H1 (cell line): ENCODE measurements at regions not wholly inside any gene's neighbourhood (a gene's known extent, or its start where the extent isn't known, plus 50 kb on each side); places are given as distances from the start of the nearest gene placed in this dataset.

Source experiments
- CTCF ChIA-PET: fragments of 300-600 bp; sonication (Branson Sonifier 250); formaldehyde crosslinking; loops from one replicate; lab custom pipeline; 2021; ENCODE audit not compliant: partially characterized antibody; lab: Charles Lee
- POLR2A ChIA-PET: fragments of 300-600 bp; sonication (Branson Sonifier 250); formaldehyde crosslinking; loops from one replicate; lab custom pipeline; 2021; ENCODE audit warnings: inconsistent platforms; ENCODE audit not compliant: partially characterized antibody; lab: Charles Lee
- DNase-seq, 2 experiments: peaks; one replicate each; pipeline versions ENCODE4 v3.0.0 to v3.0.0-alpha.2; 2010 to 2022; ENCODE audit warnings: low spot score in 2 of 2, low read depth in 1 of 2, mixed read lengths in 1 of 2
- FAIRE-seq: peaks from 2 replicates; lab custom pipeline; 2011; peaks lifted over from hg19 to GRCh38; lab: Jason Lieb, UNC
- H2AFZ ChIP-seq: 2 replicates; pipeline ENCODE4 v1.8.1; 2012; ENCODE audit warnings: low read length, inconsistent platforms
- H2AK5ac ChIP-seq: 2 replicates; pipeline ENCODE4 v1.6.1; 2013; ENCODE audit warnings: low read depth, low read length
- H2BK120ac ChIP-seq: replicated peaks from 2 replicates; pipeline ENCODE3; 2013; ENCODE audit warnings: low read depth, low read length, inconsistent platforms
- H2BK12ac ChIP-seq: 2 replicates; pipeline ENCODE4 v1.6.1; 2013; ENCODE audit warnings: low read depth, low read length
- H2BK15ac ChIP-seq: 2 replicates; pipeline ENCODE4 v1.6.1; 2013; ENCODE audit warnings: low read length
- H2BK20ac ChIP-seq: 2 replicates; pipeline ENCODE4 v1.6.1; 2013; ENCODE audit warnings: low read length
- H2BK5ac ChIP-seq: 2 replicates; pipeline ENCODE4 v1.6.1; 2013; ENCODE audit warnings: low read depth, low read length
- H3K14ac ChIP-seq: 2 replicates; pipeline ENCODE4 v1.6.1; 2013; ENCODE audit warnings: inconsistent platforms; ENCODE audit not compliant: insufficient read length
- H3K18ac ChIP-seq: 2 replicates; pipeline ENCODE4 v1.6.1; 2013; ENCODE audit warnings: low read length; ENCODE audit errors: extremely low read depth
- H3K23ac ChIP-seq: 2 replicates; pipeline ENCODE4 v1.6.1; 2013; ENCODE audit warnings: inconsistent platforms; ENCODE audit not compliant: insufficient read length
- H3K23me2 ChIP-seq: 2 replicates; pipeline ENCODE4 v1.6.1; 2013; ENCODE audit warnings: low read depth, low read length
- H3K27ac ChIP-seq: 2 replicates; pipeline ENCODE4 v1.6.1; 2011; ENCODE audit warnings: low read depth, low read length, inconsistent platforms
- H3K27me3 ChIP-seq, 4 experiments: replicated peaks in 1 of 4; 1 replicate in 1 of 4; 2 replicates in 3 of 4; pipeline versions ENCODE4 v1.6.1 to v1.8.1; 2011 to 2013; ENCODE audit warnings: low read length in 3 of 4, mild to moderate bottlenecking in 3 of 4, inconsistent platforms in 2 of 4, mixed read lengths in 2 of 4, moderate library complexity in 1 of 4; ENCODE audit not compliant: control insufficient read depth in 3 of 4, insufficient read depth in 3 of 4; ENCODE audit errors: extremely low read depth in 1 of 4
- H3K36me3 ChIP-seq, 4 experiments: 2 replicates each; pipeline versions ENCODE4 v1.6.1 to v1.8.1; 2011 to 2013; ENCODE audit warnings: mild to moderate bottlenecking in 4 of 4, low read length in 3 of 4, moderate library complexity in 2 of 4, control low read depth in 1 of 4, inconsistent platforms in 1 of 4; ENCODE audit not compliant: insufficient read depth in 4 of 4, control insufficient read depth in 2 of 4
- H3K4ac ChIP-seq: replicated peaks from 2 replicates; pipeline ENCODE3; 2013; ENCODE audit warnings: low read length, low read depth, mixed read lengths, inconsistent platforms; ENCODE audit not compliant: insufficient read length
- H3K4me1 ChIP-seq, 4 experiments: replicated peaks in 1 of 4; 1 replicate in 1 of 4; 2 replicates in 3 of 4; pipeline versions ENCODE4 v1.6.1 to v1.8.1; 2011 to 2013; ENCODE audit warnings: low read length in 3 of 4, inconsistent platforms in 2 of 4, mixed read lengths in 1 of 4; ENCODE audit not compliant: insufficient read depth in 4 of 4, control insufficient read depth in 3 of 4
- H3K4me2 ChIP-seq, 2 experiments: 2 replicates each; pipeline versions ENCODE4 v1.6.1 to v1.8.1; 2011 to 2013; ENCODE audit warnings: low read depth in 2 of 2, low read length in 2 of 2, control low read depth in 1 of 2, inconsistent platforms in 1 of 2, mild to moderate bottlenecking in 1 of 2; ENCODE audit not compliant: insufficient read depth in 1 of 2
- H3K4me3 ChIP-seq, 4 experiments: fragments of 200-600, 300-600 bp in 1 of 4; sonication (generic), shearing (Covaris generic), sonication (Bioruptor Twin) in 1 of 4; 2 replicates each; pipeline versions ENCODE4 v1.5.1 to v1.8.1; 2011 to 2016; ENCODE audit warnings: low read length in 4 of 4, low read depth in 3 of 4, control low read depth in 2 of 4, inconsistent platforms in 2 of 4, mild to moderate bottlenecking in 2 of 4, mixed read lengths in 1 of 4, moderate library complexity in 1 of 4; ENCODE audit not compliant: insufficient read depth in 2 of 4; ENCODE audit errors: extremely low read depth in 1 of 4
- H3K56ac ChIP-seq: replicated peaks from 2 replicates; pipeline ENCODE3; 2013; ENCODE audit warnings: low read depth, mild to moderate bottlenecking, mixed read lengths, low read length, inconsistent platforms; ENCODE audit not compliant: insufficient read length
- H3K79me1 ChIP-seq: 2 replicates; pipeline ENCODE4 v1.6.1; 2013; ENCODE audit warnings: low read depth, low read length, control low read depth
- H3K79me2 ChIP-seq, 2 experiments: 2 replicates each; pipeline versions ENCODE4 v1.6.1 to v1.8.1; 2012 to 2013; ENCODE audit warnings: low read length in 2 of 2, mild to moderate bottlenecking in 2 of 2, inconsistent platforms in 1 of 2; ENCODE audit not compliant: insufficient read depth in 2 of 2, control insufficient read depth in 1 of 2
- H3K9ac ChIP-seq, 4 experiments: replicated peaks in 1 of 4; 1 replicate in 1 of 4; 2 replicates in 3 of 4; pipeline versions ENCODE4 v1.6.1 to v1.8.1; 2011 to 2013; ENCODE audit warnings: low read depth in 3 of 4, low read length in 3 of 4, control low read depth in 2 of 4, mild to moderate bottlenecking in 2 of 4, moderate library complexity in 2 of 4, inconsistent platforms in 1 of 4; ENCODE audit errors: extremely low read depth in 1 of 4
- H3K9me3 ChIP-seq, 2 experiments: 2 replicates each; pipeline versions ENCODE4 v1.6.1 to v1.8.1; 2012 to 2013; ENCODE audit warnings: mild to moderate bottlenecking in 2 of 2, moderate library complexity in 2 of 2, control low read depth in 1 of 2, inconsistent platforms in 1 of 2, low read depth in 1 of 2, low read length in 1 of 2, mixed read lengths in 1 of 2; ENCODE audit not compliant: insufficient read depth in 2 of 2
- H4K20me1 ChIP-seq, 2 experiments: replicated peaks in 1 of 2; 2 replicates each; pipeline versions ENCODE3 to v1.8.1; 2011 to 2013; ENCODE audit warnings: inconsistent platforms in 2 of 2, low read length in 2 of 2, mild to moderate bottlenecking in 1 of 2; ENCODE audit not compliant: insufficient read depth in 2 of 2, control insufficient read depth in 1 of 2
- H4K5ac ChIP-seq: 2 replicates; pipeline ENCODE4 v1.6.1; 2013; ENCODE audit warnings: low read length, low read depth, mixed read lengths, inconsistent platforms; ENCODE audit not compliant: insufficient read length
- H4K8ac ChIP-seq: 2 replicates; pipeline ENCODE4 v1.8.0; 2013; ENCODE audit warnings: mild to moderate bottlenecking, moderate library complexity, low read length, inconsistent platforms; ENCODE audit not compliant: insufficient read depth; ENCODE audit errors: extremely low read depth
- H4K91ac ChIP-seq: replicated peaks from 2 replicates; pipeline ENCODE3; 2013; ENCODE audit warnings: low read length, mixed read lengths, inconsistent platforms; ENCODE audit not compliant: insufficient read length
- CHD1 ChIP-seq: IDR thresholded peaks from 2 replicates; pipeline ENCODE4 v1.6.1; 2012; ENCODE audit warnings: low read depth, low read length, improper control_type of control experiment
- CREB1 ChIP-seq: IDR thresholded peaks from 2 replicates; pipeline ENCODE4 v1.6.1; 2012; ENCODE audit warnings: inconsistent platforms
- EP300 ChIP-seq, 2 experiments: IDR thresholded peaks; 1 replicate in 1 of 2; 2 replicates in 1 of 2; pipeline ENCODE4 v1.6.1; 2011 to 2012; ENCODE audit warnings: low read depth in 2 of 2, low read length in 2 of 2, mild to moderate bottlenecking in 2 of 2, borderline replicate concordance in 1 of 2, inconsistent platforms in 1 of 2, moderate library complexity in 1 of 2
- EZH2 ChIP-seq: fragments of 200-600 bp; sonication (generic); IDR thresholded peaks from 2 replicates; pipeline ENCODE4 v1.7.1; 2012; ENCODE audit warnings: low read depth, mild to moderate bottlenecking, moderate library complexity, low read length, inconsistent platforms; ENCODE audit not compliant: severe bottlenecking
- JUND ChIP-seq: IDR thresholded peaks from 2 replicates; pipeline ENCODE4 v1.6.1; 2011; ENCODE audit warnings: mild to moderate bottlenecking, improper control_type of control experiment, low read length
- KDM1A ChIP-seq: fragments of 200-600, 300-600 bp; sonication (generic); IDR thresholded peaks from 2 replicates; pipeline ENCODE4 v1.7.1; 2016; ENCODE audit warnings: mild to moderate bottlenecking, low read length, borderline replicate concordance
- POLR2AphosphoS5 ChIP-seq: IDR thresholded peaks from 2 replicates; pipeline ENCODE4 v1.6.1; 2011; ENCODE audit warnings: low read depth, low read length
- RAD21 ChIP-seq, 2 experiments: IDR thresholded peaks in 1 of 2; conservative IDR thresholded peaks in 1 of 2; 2 replicates each; pipeline ENCODE4 v1.6.1; 2011; ENCODE audit warnings: low read depth in 2 of 2, low read length in 2 of 2, improper control_type of control experiment in 1 of 2, inconsistent platforms in 1 of 2, mild to moderate bottlenecking in 1 of 2, moderate library complexity in 1 of 2
- SIX5 ChIP-seq: IDR thresholded peaks from 2 replicates; pipeline ENCODE4 v1.6.1; 2011; ENCODE audit warnings: mild to moderate bottlenecking, low read depth, low read length
- SP2 ChIP-seq: IDR thresholded peaks from 2 replicates; pipeline ENCODE4 v1.6.1; 2012; ENCODE audit warnings: mild to moderate bottlenecking, low read length, inconsistent platforms
- TEAD4 ChIP-seq: IDR thresholded peaks from 2 replicates; pipeline ENCODE4 v1.6.1; 2012; ENCODE audit warnings: low read depth, low read length, inconsistent platforms, mixed read lengths
- WGBS, 2 experiments: shearing (Covaris generic) in 1 of 2; methylation state at CpG; one replicate each; pipeline versions ENCODE4 v1.1.6 to v1.1.7; 2013 to 2015; ENCODE audit warnings: low lambda C conversion rate in 2 of 2, mixed read lengths in 2 of 2, inconsistent platforms in 1 of 2, low coverage in 1 of 2, missing lambda C conversion rate in 1 of 2; ENCODE audit not compliant: insufficient replicate concordance in 2 of 2, insufficient coverage in 1 of 2, insufficient read length in 1 of 2; ENCODE audit errors: extremely low coverage in 1 of 2, missing lambda C conversion rate in 1 of 2; 5-methylcytosine and 5-hydroxymethylcytosine counted together

- H4K91ac ChIP-seq = no peak overlapping the region
- H3K4me2 ChIP-seq = no peak overlapping the region
- H3K27ac ChIP-seq = no peak overlapping the region
- H3K36me3 ChIP-seq = no peaks in the 10 kb centered on the region; a peak in 2 of 8 replicates
- H3K27me3 ChIP-seq = no peaks in the 10 kb centered on the region
- no peak overlapping the region for H3K9ac ChIP-seq
- DNase-seq = no peak
- WGBS, 2 experiments = 98% methylated on average over 3 of the region's 3 CpGs; no CpG with 5 or more reads in 1 of the 2 experiments
- POLR2A ChIA-PET = no interaction called here
- H4K5ac ChIP-seq = no peak overlapping the region
- H3K9me3 ChIP-seq = peaks cover 6 to 11% of the 10 kb centered on the region in 2 experiments; a peak in 2 of 4 replicates
- no peak overlapping the region; the same call in 1 of the 2 replicates for H2BK20ac ChIP-seq
- no peak overlapping the region for H2AK5ac ChIP-seq
- H2BK5ac ChIP-seq = no peak overlapping the region
- no peaks in the 10 kb centered on the region for H3K23me2 ChIP-seq
- no peaks in the 10 kb centered on the region for H3K79me1 ChIP-seq
- H3K4me3 ChIP-seq = no peak overlapping the region
- no peak for FAIRE-seq
- H2AFZ ChIP-seq = no peak overlapping the region
- CTCF ChIA-PET = interaction anchor here (0.6 kb wide), 1 partner anchor 113 kb away, joined by 3 read pairs; no protein-coding TSS in a partner anchor
- peaks cover 0 to 12% (median 1%) of the 10 kb centered on the region in 4 experiments; a peak in 1 of 7 replicates for H3K4me1 ChIP-seq
- H2BK12ac ChIP-seq = no peak overlapping the region
- H3K23ac ChIP-seq = no peak overlapping the region
- no peak overlapping the region for H2BK120ac ChIP-seq
- H3K79me2 ChIP-seq = no peaks in the 10 kb centered on the region
- H4K20me1 ChIP-seq = no peaks in the 10 kb centered on the region
- H3K4ac ChIP-seq = no peak overlapping the region
- no peak overlapping the region for H3K56ac ChIP-seq
- no peak overlapping the region for H3K14ac ChIP-seq
- no peak overlapping the region for H3K18ac ChIP-seq
- no peak overlapping the region for H2BK15ac ChIP-seq
- H4K8ac ChIP-seq = no peak overlapping the region
- no peak for TF ChIP-seq EP300 (IDR thresholded peaks at IDR 0.05; ENCODE audit: borderline replicate concordance in 1 of 2, low read depth in 2 of 2, low read length in 2 of 2)
- no peak for TF ChIP-seq EZH2
- no peak for TF ChIP-seq POLR2AphosphoS5
- TF ChIP-seq JUND = no peak
- no peak for TF ChIP-seq CHD1
- TF ChIP-seq SP2 = no peak
- no peak for TF ChIP-seq KDM1A
- TF ChIP-seq CREB1 = no peak
- no peak for TF ChIP-seq RAD21 (IDR thresholded peaks at IDR 0.05 in 1 of 2, conservative IDR thresholded peaks at IDR 0.05 in 1 of 2; ENCODE audit: low read depth in 2 of 2, low read length in 2 of 2)
- TF ChIP-seq SIX5 = no peak
- no peak for TF ChIP-seq TEAD4
Measured at GRCh38 chr2:41395692-41396091, 652.1 kb upstream of the PKDCC start.
